ENCODE measurements at regions not wholly inside any gene's neighbourhood (a gene's known extent, or its start where the extent isn't known, plus 50 kb on each side); places are given as distances from the start of the nearest gene placed in this dataset.

- H3K4me3 ChIP-seq (ENCODE audit: low read length), result no peak overlapping the region
- H3K9ac ChIP-seq (ENCODE audit: low read length), result no peak overlapping the region
- peaks cover 3% of the 10 kb centered on the region for H3K27me3 ChIP-seq (ENCODE audit: control insufficient read depth, insufficient read depth, low read length)
- H3K4me1 ChIP-seq (ENCODE audit: control insufficient read depth, insufficient read depth, low read length), result no peaks in the 10 kb centered on the region
- H3K36me3 ChIP-seq (ENCODE audit: control insufficient read depth, insufficient read depth, low read length), result no peaks in the 10 kb centered on the region
- no peaks in the 10 kb centered on the region for H3K9me3 ChIP-seq (ENCODE audit: control insufficient read depth, low read length)
These were observed 132.9 kb downstream of the CHST1 start for GRCh38 chr11:45532546-45532945.

GRCh38 chr11:45530776-45531175 is 134.6 kb downstream of the CHST1 start:
- Histone ChIP-seq H3K36me3 (ENCODE audit: control insufficient read depth, insufficient read depth, low read length) (no peaks in the 10 kb centered on the region), H3K9me3 (ENCODE audit: control insufficient read depth, low read length) (no peaks in the 10 kb centered on the region), H3K27me3 (ENCODE audit: control insufficient read depth, insufficient read depth, low read length) (peaks cover 3% of the 10 kb centered on the region), H3K9ac (ENCODE audit: low read length) (no peak overlapping the region), H3K4me3 (ENCODE audit: low read length) (no peak overlapping the region), H3K4me1 (ENCODE audit: control insufficient read depth, insufficient read depth, low read length) (no peaks in the 10 kb centered on the region)

- Histone ChIP-seq H3K4me3 (ENCODE audit: low read length) (no peak overlapping the region), H3K9ac (ENCODE audit: low read length) (no peak overlapping the region), H3K36me3 (ENCODE audit: control insufficient read depth, insufficient read depth, low read length) (no peaks in the 10 kb centered on the region), H3K27me3 (ENCODE audit: control insufficient read depth, insufficient read depth, low read length) (peaks cover 3% of the 10 kb centered on the region), H3K4me1 (ENCODE audit: control insufficient read depth, insufficient read depth, low read length) (no peaks in the 10 kb centered on the region), H3K9me3 (ENCODE audit: control insufficient read depth, low read length) (no peaks in the 10 kb centered on the region)
These were observed 135.3 kb downstream of the CHST1 start for GRCh38 chr11:45530111-45530510.

- H3K9ac ChIP-seq (ENCODE audit: low read length), result no peak overlapping the region
- no peaks in the 10 kb centered on the region for H3K9me3 ChIP-seq (ENCODE audit: control insufficient read depth, low read length)
- H3K4me3 ChIP-seq (ENCODE audit: low read length), result no peak overlapping the region
- H3K36me3 ChIP-seq (ENCODE audit: control insufficient read depth, insufficient read depth, low read length), result no peaks in the 10 kb centered on the region
- no peaks in the 10 kb centered on the region for H3K4me1 ChIP-seq (ENCODE audit: control insufficient read depth, insufficient read depth, low read length)
- H3K27me3 ChIP-seq (ENCODE audit: control insufficient read depth, insufficient read depth, low read length), result no peaks in the 10 kb centered on the region
These were observed 137.0 kb downstream of the CHST1 start for GRCh38 chr11:45528435-45528834.

GRCh38 chr11:45527898-45528297 is 137.5 kb downstream of the CHST1 start:
- H3K36me3 ChIP-seq (ENCODE audit: control insufficient read depth, insufficient read depth, low read length), result no peaks in the 10 kb centered on the region
- no peaks in the 10 kb centered on the region for H3K9me3 ChIP-seq (ENCODE audit: control insufficient read depth, low read length)
- H3K4me1 ChIP-seq (ENCODE audit: control insufficient read depth, insufficient read depth, low read length), result no peaks in the 10 kb centered on the region

GRCh38 chr11:45525393-45525792 is 140.0 kb downstream of the CHST1 start:
- Histone ChIP-seq H3K36me3 (ENCODE audit: control insufficient read depth, insufficient read depth, low read length) (no peaks in the 10 kb centered on the region), H3K4me3 (ENCODE audit: low read length) (no peak overlapping the region), H3K4me1 (ENCODE audit: control insufficient read depth, insufficient read depth, low read length) (no peaks in the 10 kb centered on the region), H3K9me3 (ENCODE audit: control insufficient read depth, low read length) (no peaks in the 10 kb centered on the region), H3K9ac (ENCODE audit: low read length) (no peak overlapping the region), H3K27me3 (ENCODE audit: control insufficient read depth, insufficient read depth, low read length) (no peaks in the 10 kb centered on the region)

More at GRCh38 chr11:45527898-45528297, 137.5 kb downstream of the CHST1 start:
- no peak overlapping the region for H3K9ac ChIP-seq (ENCODE audit: low read length)
- H3K4me3 ChIP-seq (ENCODE audit: low read length), result no peak overlapping the region
- H3K27me3 ChIP-seq (ENCODE audit: control insufficient read depth, insufficient read depth, low read length), result no peaks in the 10 kb centered on the region

GRCh38 chr11:45523760-45524159 is 141.7 kb downstream of the CHST1 start:
- Histone ChIP-seq H3K9ac (ENCODE audit: low read length) (no peak overlapping the region), H3K27me3 (ENCODE audit: control insufficient read depth, insufficient read depth, low read length) (no peaks in the 10 kb centered on the region), H3K9me3 (ENCODE audit: control insufficient read depth, low read length) (no peaks in the 10 kb centered on the region), H3K4me1 (ENCODE audit: control insufficient read depth, insufficient read depth, low read length) (no peaks in the 10 kb centered on the region), H3K36me3 (ENCODE audit: control insufficient read depth, insufficient read depth, low read length) (no peaks in the 10 kb centered on the region), H3K4me3 (ENCODE audit: low read length) (no peak overlapping the region)

GRCh38 chr11:45518833-45519535 is 146.4 kb downstream of the CHST1 start:
- no peaks in the 10 kb centered on the region for H3K27me3 ChIP-seq (ENCODE audit: control insufficient read depth, insufficient read depth, low read length)
- no peaks in the 10 kb centered on the region for H3K9me3 ChIP-seq (ENCODE audit: control insufficient read depth, low read length)
- H3K9ac ChIP-seq (ENCODE audit: low read length), result no peak overlapping the region
- H3K4me3 ChIP-seq (ENCODE audit: low read length), result no peak overlapping the region
- no peaks in the 10 kb centered on the region for H3K36me3 ChIP-seq (ENCODE audit: control insufficient read depth, insufficient read depth, low read length)
- no peaks in the 10 kb centered on the region for H3K4me1 ChIP-seq (ENCODE audit: control insufficient read depth, insufficient read depth, low read length)

- H3K9ac ChIP-seq (ENCODE audit: low read length), result no peak overlapping the region
- H3K9me3 ChIP-seq (ENCODE audit: control insufficient read depth, low read length), result no peaks in the 10 kb centered on the region
- no peaks in the 10 kb centered on the region for H3K4me1 ChIP-seq (ENCODE audit: control insufficient read depth, insufficient read depth, low read length)
- H3K27me3 ChIP-seq (ENCODE audit: control insufficient read depth, insufficient read depth, low read length), result no peaks in the 10 kb centered on the region
- no peak overlapping the region for H3K4me3 ChIP-seq (ENCODE audit: low read length)
- no peaks in the 10 kb centered on the region for H3K36me3 ChIP-seq (ENCODE audit: control insufficient read depth, insufficient read depth, low read length)
These were observed 147.1 kb downstream of the CHST1 start for GRCh38 chr11:45518141-45518832.

GRCh38 chr11:45517171-45517770 is 148.2 kb downstream of the CHST1 start:
- H3K27me3 ChIP-seq (ENCODE audit: control insufficient read depth, insufficient read depth, low read length), result no peaks in the 10 kb centered on the region
- H3K4me1 ChIP-seq (ENCODE audit: control insufficient read depth, insufficient read depth, low read length), result no peaks in the 10 kb centered on the region
- no peak overlapping the region for H3K9ac ChIP-seq (ENCODE audit: low read length)
- no peaks in the 10 kb centered on the region for H3K9me3 ChIP-seq (ENCODE audit: control insufficient read depth, low read length)
- no peaks in the 10 kb centered on the region for H3K36me3 ChIP-seq (ENCODE audit: control insufficient read depth, insufficient read depth, low read length)
- H3K4me3 ChIP-seq (ENCODE audit: low read length), result no peak overlapping the region

GRCh38 chr11:45513821-45514340 is 151.5 kb downstream of the CHST1 start:
- Histone ChIP-seq H3K4me1 (ENCODE audit: control insufficient read depth, insufficient read depth, low read length) (no peaks in the 10 kb centered on the region), H3K9me3 (ENCODE audit: control insufficient read depth, low read length) (no peaks in the 10 kb centered on the region), H3K9ac (ENCODE audit: low read length) (no peak overlapping the region), H3K4me3 (ENCODE audit: low read length) (no peak overlapping the region), H3K27me3 (ENCODE audit: control insufficient read depth, insufficient read depth, low read length) (no peaks in the 10 kb centered on the region), H3K36me3 (ENCODE audit: control insufficient read depth, insufficient read depth, low read length) (no peaks in the 10 kb centered on the region)

GRCh38 chr11:45512471-45513148 is 152.8 kb downstream of the CHST1 start:
- H3K27me3 ChIP-seq (ENCODE audit: control insufficient read depth, insufficient read depth, low read length), result no peaks in the 10 kb centered on the region
- no peaks in the 10 kb centered on the region for H3K9me3 ChIP-seq (ENCODE audit: control insufficient read depth, low read length)
- no peak overlapping the region for H3K9ac ChIP-seq (ENCODE audit: low read length)
- no peaks in the 10 kb centered on the region for H3K36me3 ChIP-seq (ENCODE audit: control insufficient read depth, insufficient read depth, low read length)
- no peaks in the 10 kb centered on the region for H3K4me1 ChIP-seq (ENCODE audit: control insufficient read depth, insufficient read depth, low read length)
- no peak overlapping the region for H3K4me3 ChIP-seq (ENCODE audit: low read length)

Measured in mucosa of stomach (tissue), 1 donor.